Limb (tissue), 2 donors: ENCODE measurements at regions not wholly inside any gene's neighbourhood (a gene's known extent, or its start where the extent isn't known, plus 50 kb on each side); places are given as distances from the start of the nearest gene placed in this dataset.
A peak's percentile ranks its signal among the peaks of the same experiment; 100 is the strongest.
"Not testable (repeated sequence)": the region's sequence is repeated elsewhere in the genome, so short reads cannot be mapped to it uniquely, and the experiment has no call there.

Experiments
- DNase-seq, 2 donors: peaks; one replicate each; pipeline ENCODE4 v3.0.0-alpha.2; 2016; ENCODE audit errors: extremely low spot score in 2 of 2

GRCh38 chr5:109989994-109990722 lies 300.4 kb downstream of the MAN2A1 start:
- DNase-seq, result no peak

- DNase-seq, result no peak
These were observed 301.1 kb downstream of the MAN2A1 start for GRCh38 chr5:109990723-109991359.

GRCh38 chr5:109992264-109992915 lies 302.7 kb downstream of the MAN2A1 start:
- no peak for DNase-seq

- DNase-seq, result no peak
These were observed 304.4 kb downstream of the MAN2A1 start for GRCh38 chr5:109994135-109994534.

GRCh38 chr5:109996246-109996645 lies 306.5 kb downstream of the MAN2A1 start:
- peak in 1 of 2 donors; percentile 21 for DNase-seq

- DNase-seq, result no peak
These were observed 307.4 kb downstream of the MAN2A1 start for GRCh38 chr5:109997161-109997560.

GRCh38 chr5:109998208-109998607 lies 308.5 kb downstream of the MAN2A1 start:
- DNase-seq, result no peak

GRCh38 chr5:109998726-109999125 lies 309.0 kb downstream of the MAN2A1 start:
- no peak for DNase-seq

- no peak for DNase-seq
These were observed 311.9 kb downstream of the MAN2A1 start for GRCh38 chr5:110001648-110002047.

GRCh38 chr5:110002652-110003051 lies 312.9 kb downstream of the MAN2A1 start:
- no peak for DNase-seq

GRCh38 chr5:110005907-110006562 lies 316.3 kb downstream of the MAN2A1 start:
- DNase-seq, result not testable (repeated sequence)

GRCh38 chr5:110007101-110007500 lies 317.4 kb downstream of the MAN2A1 start:
- DNase-seq, result no peak

GRCh38 chr5:110008131-110008530 lies 318.4 kb downstream of the MAN2A1 start:
- no peak for DNase-seq

GRCh38 chr5:110012145-110012544 lies 322.4 kb downstream of the MAN2A1 start:
- DNase-seq, result no peak

- no peak for DNase-seq
These were observed 323.3 kb downstream of the MAN2A1 start for GRCh38 chr5:110013017-110013416.

GRCh38 chr5:110017854-110018253 lies 328.1 kb downstream of the MAN2A1 start:
- DNase-seq, result no peak

- no peak for DNase-seq
These were observed 328.8 kb downstream of the MAN2A1 start for GRCh38 chr5:110018509-110018908.

GRCh38 chr5:110019119-110019518 lies 329.4 kb downstream of the MAN2A1 start:
- no peak for DNase-seq

- DNase-seq, result no peak
These were observed 330.1 kb downstream of the MAN2A1 start for GRCh38 chr5:110019780-110020179.

GRCh38 chr5:110021251-110021650 lies 331.5 kb downstream of the MAN2A1 start:
- no peak for DNase-seq

- no peak for DNase-seq
These were observed 335.4 kb downstream of the MAN2A1 start for GRCh38 chr5:110025160-110025559.
